ENCODE measurements at regions not wholly inside any gene's neighbourhood (a gene's known extent, or its start where the extent isn't known, plus 50 kb on each side); places are given as distances from the start of the nearest gene placed in this dataset.

- no peak for DNase-seq
Observed at GRCh38 chr15:70149667-70150404, 52.1 kb upstream of the TLE3 start.

- no peak for DNase-seq
Observed at GRCh38 chr15:70147778-70148177, 50.1 kb upstream of the TLE3 start.

Data from T-helper 9 cell (primary cell).